Liver (tissue), 8 donors: ENCODE measurements at regions not wholly inside any gene's neighbourhood (a gene's known extent, or its start where the extent isn't known, plus 50 kb on each side); places are given as distances from the start of the nearest gene placed in this dataset.

Experiments used
- DNase-seq: peaks from one replicate; pipeline ENCODE4 v3.0.0-alpha.2; 2017; ENCODE audit warnings: low spot score
- H3K27ac ChIP-seq, 2 donors: one replicate each; pipeline ENCODE4 v1.7.0; 2013; ENCODE audit warnings: inconsistent platforms in 2 of 2, low read length in 2 of 2, control low read depth in 1 of 2, low read depth in 1 of 2, mild to moderate bottlenecking in 1 of 2
- H3K27me3 ChIP-seq, 4 donors: one replicate each; pipeline versions ENCODE4 v1.6.1 to v1.7.0; 2013; ENCODE audit warnings: low read length in 3 of 4, inconsistent platforms in 1 of 4, mild to moderate bottlenecking in 1 of 4, moderate library complexity in 1 of 4; ENCODE audit not compliant: control insufficient read depth in 4 of 4, insufficient read depth in 4 of 4
- H3K36me3 ChIP-seq, 4 donors: one replicate each; pipeline versions ENCODE4 v1.6.1 to v1.7.0; 2013; ENCODE audit warnings: low read length in 3 of 4, mild to moderate bottlenecking in 3 of 4, low read depth in 1 of 4, moderate library complexity in 1 of 4; ENCODE audit not compliant: control insufficient read depth in 4 of 4, insufficient read depth in 3 of 4
- H3K4me1 ChIP-seq, 4 donors: one replicate each; pipeline versions ENCODE4 v1.6.1 to v1.7.0; 2013; ENCODE audit warnings: low read length in 3 of 4, mild to moderate bottlenecking in 3 of 4, moderate library complexity in 1 of 4; ENCODE audit not compliant: control insufficient read depth in 4 of 4, insufficient read depth in 4 of 4
- H3K4me3 ChIP-seq, 3 donors: one replicate each; pipeline versions ENCODE4 v1.6.1 to v1.7.0; 2013; ENCODE audit warnings: low read length in 3 of 3, control low read depth in 1 of 3, low read depth in 1 of 3, mild to moderate bottlenecking in 1 of 3
- H3K9ac ChIP-seq, 2 donors: one replicate each; pipeline ENCODE4 v1.7.0; 2013; ENCODE audit warnings: low read length in 2 of 2, mild to moderate bottlenecking in 2 of 2, moderate library complexity in 2 of 2, control low read depth in 1 of 2, low read depth in 1 of 2
- H3K9me3 ChIP-seq, 4 donors: one replicate each; pipeline versions ENCODE4 v1.6.1 to v1.7.0; 2013; ENCODE audit warnings: low read length in 3 of 4; ENCODE audit not compliant: control insufficient read depth in 4 of 4
- FOXA1 ChIP-seq: IDR thresholded peaks from 2 replicates; pipeline ENCODE4 v1.6.1; 2016; ENCODE audit warnings: antibody characterized with exemption
- FOXA2 ChIP-seq: IDR thresholded peaks from 2 replicates; pipeline ENCODE4 v1.6.1; 2016; ENCODE audit warnings: antibody characterized with exemption
- GABPA ChIP-seq, 2 donors: IDR thresholded peaks in 1 of 2; conservative IDR thresholded peaks in 1 of 2; 2 replicates each; pipeline ENCODE4 v1.6.1; 2016; ENCODE audit warnings: antibody characterized with exemption in 2 of 2, mild to moderate bottlenecking in 1 of 2, moderate library complexity in 1 of 2
- HNF4A ChIP-seq, 2 donors: conservative IDR thresholded peaks; 2 replicates each; pipeline ENCODE4 v1.6.1; 2016; ENCODE audit warnings: antibody characterized with exemption in 2 of 2, mild to moderate bottlenecking in 2 of 2
- JUND ChIP-seq, 2 donors: IDR thresholded peaks; 2 replicates each; pipeline ENCODE4 v1.6.1; 2016; ENCODE audit warnings: antibody characterized with exemption in 2 of 2
- NR2F2 ChIP-seq: IDR thresholded peaks from 2 replicates; pipeline ENCODE4 v1.6.1; 2016; ENCODE audit warnings: antibody characterized with exemption
- RAD21 ChIP-seq, 2 donors: IDR thresholded peaks; 2 replicates each; pipeline ENCODE4 v1.6.1; 2016; ENCODE audit warnings: antibody characterized with exemption in 2 of 2, mild to moderate bottlenecking in 2 of 2
- TAF1 ChIP-seq: conservative IDR thresholded peaks from 2 replicates; pipeline ENCODE4 v1.6.1; 2016; ENCODE audit warnings: antibody characterized with exemption, mild to moderate bottlenecking
- WGBS: extraction: QIAGEN DNeasy Blood & Tissue Kit; methylation state at CpG from one replicate; pipeline ENCODE4 v1.1.7; 2013; 5-methylcytosine and 5-hydroxymethylcytosine counted together
- TF ChIP-seq, protein P1 (sequence below): IDR thresholded peaks from 2 replicates; pipeline ENCODE4 v1.6.1; 2016; ENCODE audit warnings: antibody characterized with exemption
- TF ChIP-seq, protein P2 (sequence below): IDR thresholded peaks from 2 replicates; pipeline ENCODE4 v1.6.1; 2016; ENCODE audit warnings: antibody characterized with exemption, mild to moderate bottlenecking
- TF ChIP-seq, protein P3 (sequence below): fragments of 150-350 bp; IDR thresholded peaks from 2 replicates; pipeline ENCODE4 v1.5.1; 2017; ENCODE audit warnings: improper control_type of control experiment, low read depth, low read length; ENCODE audit not compliant: missing input control
- TF ChIP-seq, protein P4 (sequence below): IDR thresholded peaks from 2 replicates; pipeline ENCODE4 v1.6.1; 2016; ENCODE audit warnings: antibody characterized with exemption
- donor health status: healthy.
- donor health status: healthy.
- donor health status: healthy.
- donor health status: healthy.
- donor health status: healthy.

DNA sequence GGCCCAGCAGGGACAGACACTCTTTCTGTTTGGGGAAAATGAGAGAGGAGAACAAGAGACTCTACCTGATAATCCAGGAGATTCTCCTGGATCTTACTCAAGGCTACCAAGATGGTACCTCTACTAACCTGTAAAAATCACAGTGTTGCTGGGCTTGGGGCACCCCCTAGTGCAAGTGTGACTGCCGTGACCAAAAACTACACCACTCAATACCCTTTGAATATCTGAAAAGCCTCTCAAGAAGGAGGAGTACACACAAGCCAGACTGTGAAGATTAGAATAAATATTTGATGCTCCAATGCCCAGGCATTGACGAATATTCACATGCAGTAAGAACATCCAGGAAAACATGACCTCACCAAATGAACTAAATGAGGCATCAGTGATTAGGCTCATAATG lies 965.4 kb downstream of the LRFN5 start:
- Histone ChIP-seq H3K9ac (no peak overlapping the region), H3K27ac (no peak overlapping the region), H3K9me3 (peaks cover 0 to 10% (median 4%) of the 10 kb centered on the region in 4 donors), H3K4me1 (no peaks in the 10 kb centered on the region), H3K4me3 (no peak overlapping the region), H3K27me3 (no peaks in the 10 kb centered on the region), H3K36me3 (no peaks in the 10 kb centered on the region)
- 77% methylated on average over 2 of the region's 2 CpGs for WGBS
- peak in 1 of 2 donors; percentile 9 for TF ChIP-seq RAD21 (IDR thresholded peaks at IDR 0.05)
- TF ChIP-seq, protein P1, sequence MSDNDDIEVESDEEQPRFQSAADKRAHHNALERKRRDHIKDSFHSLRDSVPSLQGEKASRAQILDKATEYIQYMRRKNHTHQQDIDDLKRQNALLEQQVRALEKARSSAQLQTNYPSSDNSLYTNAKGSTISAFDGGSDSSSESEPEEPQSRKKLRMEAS: no peak
- DNase-seq: no peak

DNA sequence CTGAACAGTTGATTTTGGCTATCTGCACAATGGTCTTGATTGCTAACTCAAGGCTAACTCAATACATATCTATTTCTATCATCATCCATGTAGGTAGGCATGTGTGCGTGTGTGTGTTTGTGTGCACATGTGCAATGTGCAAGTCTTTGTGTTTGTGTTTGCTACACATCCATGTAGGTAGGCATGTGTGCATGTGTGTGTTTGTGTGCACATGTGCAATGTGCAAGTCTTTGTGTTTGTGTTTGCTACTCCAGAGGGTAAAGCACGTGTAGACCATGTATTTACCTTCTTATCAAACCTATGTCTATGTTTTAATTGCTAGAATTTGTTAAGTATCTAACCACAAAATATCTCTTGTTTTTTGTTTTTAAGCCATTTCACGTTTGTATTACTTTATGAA lies 962.6 kb downstream of the LRFN5 start:
- H3K27me3 ChIP-seq: no peaks in the 10 kb centered on the region
- H3K4me3 ChIP-seq: no peak overlapping the region
- TF ChIP-seq, protein P1: no peak
- TF ChIP-seq HNF4A (conservative IDR thresholded peaks at IDR 0.05) (no peak), GABPA (IDR thresholded peaks at IDR 0.05 in 1 of 2, conservative IDR thresholded peaks at IDR 0.05 in 1 of 2) (no peak), JUND (IDR thresholded peaks at IDR 0.05) (no peak), FOXA1 (no peak), FOXA2 (no peak), TAF1 (no peak), NR2F2 (no peak)
- TF ChIP-seq, protein P2, sequence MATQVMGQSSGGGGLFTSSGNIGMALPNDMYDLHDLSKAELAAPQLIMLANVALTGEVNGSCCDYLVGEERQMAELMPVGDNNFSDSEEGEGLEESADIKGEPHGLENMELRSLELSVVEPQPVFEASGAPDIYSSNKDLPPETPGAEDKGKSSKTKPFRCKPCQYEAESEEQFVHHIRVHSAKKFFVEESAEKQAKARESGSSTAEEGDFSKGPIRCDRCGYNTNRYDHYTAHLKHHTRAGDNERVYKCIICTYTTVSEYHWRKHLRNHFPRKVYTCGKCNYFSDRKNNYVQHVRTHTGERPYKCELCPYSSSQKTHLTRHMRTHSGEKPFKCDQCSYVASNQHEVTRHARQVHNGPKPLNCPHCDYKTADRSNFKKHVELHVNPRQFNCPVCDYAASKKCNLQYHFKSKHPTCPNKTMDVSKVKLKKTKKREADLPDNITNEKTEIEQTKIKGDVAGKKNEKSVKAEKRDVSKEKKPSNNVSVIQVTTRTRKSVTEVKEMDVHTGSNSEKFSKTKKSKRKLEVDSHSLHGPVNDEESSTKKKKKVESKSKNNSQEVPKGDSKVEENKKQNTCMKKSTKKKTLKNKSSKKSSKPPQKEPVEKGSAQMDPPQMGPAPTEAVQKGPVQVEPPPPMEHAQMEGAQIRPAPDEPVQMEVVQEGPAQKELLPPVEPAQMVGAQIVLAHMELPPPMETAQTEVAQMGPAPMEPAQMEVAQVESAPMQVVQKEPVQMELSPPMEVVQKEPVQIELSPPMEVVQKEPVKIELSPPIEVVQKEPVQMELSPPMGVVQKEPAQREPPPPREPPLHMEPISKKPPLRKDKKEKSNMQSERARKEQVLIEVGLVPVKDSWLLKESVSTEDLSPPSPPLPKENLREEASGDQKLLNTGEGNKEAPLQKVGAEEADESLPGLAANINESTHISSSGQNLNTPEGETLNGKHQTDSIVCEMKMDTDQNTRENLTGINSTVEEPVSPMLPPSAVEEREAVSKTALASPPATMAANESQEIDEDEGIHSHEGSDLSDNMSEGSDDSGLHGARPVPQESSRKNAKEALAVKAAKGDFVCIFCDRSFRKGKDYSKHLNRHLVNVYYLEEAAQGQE: no peak
- TF ChIP-seq, protein P3, sequence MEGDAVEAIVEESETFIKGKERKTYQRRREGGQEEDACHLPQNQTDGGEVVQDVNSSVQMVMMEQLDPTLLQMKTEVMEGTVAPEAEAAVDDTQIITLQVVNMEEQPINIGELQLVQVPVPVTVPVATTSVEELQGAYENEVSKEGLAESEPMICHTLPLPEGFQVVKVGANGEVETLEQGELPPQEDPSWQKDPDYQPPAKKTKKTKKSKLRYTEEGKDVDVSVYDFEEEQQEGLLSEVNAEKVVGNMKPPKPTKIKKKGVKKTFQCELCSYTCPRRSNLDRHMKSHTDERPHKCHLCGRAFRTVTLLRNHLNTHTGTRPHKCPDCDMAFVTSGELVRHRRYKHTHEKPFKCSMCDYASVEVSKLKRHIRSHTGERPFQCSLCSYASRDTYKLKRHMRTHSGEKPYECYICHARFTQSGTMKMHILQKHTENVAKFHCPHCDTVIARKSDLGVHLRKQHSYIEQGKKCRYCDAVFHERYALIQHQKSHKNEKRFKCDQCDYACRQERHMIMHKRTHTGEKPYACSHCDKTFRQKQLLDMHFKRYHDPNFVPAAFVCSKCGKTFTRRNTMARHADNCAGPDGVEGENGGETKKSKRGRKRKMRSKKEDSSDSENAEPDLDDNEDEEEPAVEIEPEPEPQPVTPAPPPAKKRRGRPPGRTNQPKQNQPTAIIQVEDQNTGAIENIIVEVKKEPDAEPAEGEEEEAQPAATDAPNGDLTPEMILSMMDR: no peak
- TF ChIP-seq, protein P4, sequence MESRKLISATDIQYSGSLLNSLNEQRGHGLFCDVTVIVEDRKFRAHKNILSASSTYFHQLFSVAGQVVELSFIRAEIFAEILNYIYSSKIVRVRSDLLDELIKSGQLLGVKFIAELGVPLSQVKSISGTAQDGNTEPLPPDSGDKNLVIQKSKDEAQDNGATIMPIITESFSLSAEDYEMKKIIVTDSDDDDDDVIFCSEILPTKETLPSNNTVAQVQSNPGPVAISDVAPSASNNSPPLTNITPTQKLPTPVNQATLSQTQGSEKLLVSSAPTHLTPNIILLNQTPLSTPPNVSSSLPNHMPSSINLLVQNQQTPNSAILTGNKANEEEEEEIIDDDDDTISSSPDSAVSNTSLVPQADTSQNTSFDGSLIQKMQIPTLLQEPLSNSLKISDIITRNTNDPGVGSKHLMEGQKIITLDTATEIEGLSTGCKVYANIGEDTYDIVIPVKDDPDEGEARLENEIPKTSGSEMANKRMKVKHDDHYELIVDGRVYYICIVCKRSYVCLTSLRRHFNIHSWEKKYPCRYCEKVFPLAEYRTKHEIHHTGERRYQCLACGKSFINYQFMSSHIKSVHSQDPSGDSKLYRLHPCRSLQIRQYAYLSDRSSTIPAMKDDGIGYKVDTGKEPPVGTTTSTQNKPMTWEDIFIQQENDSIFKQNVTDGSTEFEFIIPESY: no peak
- no peak overlapping the region for H3K27ac ChIP-seq
- H3K9ac ChIP-seq: no peak overlapping the region
- H3K36me3 ChIP-seq: no peaks in the 10 kb centered on the region
- 64% methylated on average over 3 of the region's 3 CpGs for WGBS
- peaks cover 0 to 10% (median 4%) of the 10 kb centered on the region in 4 donors for H3K9me3 ChIP-seq
- DNase-seq: no peak
- no peaks in the 10 kb centered on the region for H3K4me1 ChIP-seq
